NCI-H524 (cell line): ENCODE measurements at regions not wholly inside any gene's neighbourhood (a gene's known extent, or its start where the extent isn't known, plus 50 kb on each side); places are given as distances from the start of the nearest gene placed in this dataset.

Source experiments
- DNase-seq, 2 experiments: peaks; one replicate each; lab custom pipeline; 2025; lab: John Stamatoyannopoulos, UW

- DNase-seq, result no peak
These were observed 396.1 kb upstream of the PLXNA2 start for GRCh38 chr1:208640295-208640694.

- peak in 1 of 2 experiments; percentile 50 for DNase-seq
These were observed 397.5 kb upstream of the PLXNA2 start for GRCh38 chr1:208641579-208642280.

- no peak for DNase-seq
These were observed 398.9 kb upstream of the PLXNA2 start for GRCh38 chr1:208643005-208643597.

GRCh38 chr1:208644401-208645160, 400.4 kb upstream of the PLXNA2 start:
- DNase-seq, result peak in 1 of 2 experiments; percentile 35

- no peak for DNase-seq
These were observed 402.2 kb upstream of the PLXNA2 start for GRCh38 chr1:208646431-208646830.

- DNase-seq, result no peak
These were observed 404.0 kb upstream of the PLXNA2 start for GRCh38 chr1:208648146-208648545.

GRCh38 chr1:208652296-208653160, 408.3 kb upstream of the PLXNA2 start:
- peak; percentile 61 to 81 for DNase-seq

- DNase-seq, result no peak
These were observed 409.2 kb upstream of the PLXNA2 start for GRCh38 chr1:208653426-208653825.

GRCh38 chr1:208654241-208654640, 410.1 kb upstream of the PLXNA2 start:
- DNase-seq, result peak; percentile 53 to 79

GRCh38 chr1:208665936-208666335, 421.8 kb upstream of the PLXNA2 start:
- no peak for DNase-seq

- no peak for DNase-seq
These were observed 424.8 kb upstream of the PLXNA2 start for GRCh38 chr1:208668991-208669390.

GRCh38 chr1:208670778-208671177, 426.6 kb upstream of the PLXNA2 start:
- no peak for DNase-seq

GRCh38 chr1:208681878-208682663, 437.9 kb upstream of the PLXNA2 start:
- no peak for DNase-seq

- DNase-seq, result peak; percentile 62 to 82
These were observed 438.5 kb upstream of the PLXNA2 start for GRCh38 chr1:208682664-208683013.

GRCh38 chr1:208683141-208683540, 439.0 kb upstream of the PLXNA2 start:
- DNase-seq, result peak in 1 of 2 experiments; percentile 1

- DNase-seq, result no peak
These were observed 440.0 kb upstream of the PLXNA2 start for GRCh38 chr1:208684192-208684591.

GRCh38 chr1:208686592-208686991, 442.4 kb upstream of the PLXNA2 start:
- no peak for DNase-seq

- DNase-seq, result no peak
These were observed 444.6 kb upstream of the PLXNA2 start for GRCh38 chr1:208688656-208689315.

GRCh38 chr1:208691012-208691411, 446.8 kb upstream of the PLXNA2 start:
- DNase-seq, result no peak

- no peak for DNase-seq
These were observed 465.8 kb upstream of the PLXNA2 start for GRCh38 chr1:208709981-208710380.

- DNase-seq, result no peak
These were observed 470.1 kb upstream of the PLXNA2 start for GRCh38 chr1:208714323-208714722.
